COLO668 (cell line): ENCODE measurements at regions not wholly inside any gene's neighbourhood (a gene's known extent, or its start where the extent isn't known, plus 50 kb on each side); places are given as distances from the start of the nearest gene placed in this dataset.

Experiments
- DNase-seq: peaks from one replicate; lab custom pipeline; 2025; ENCODE audit not compliant: unreplicated experiment; lab: John Stamatoyannopoulos, UW

- DNase-seq, result no peak
These were observed 119.1 kb upstream of the DTNBP1 start for GRCh38 chr6:15781890-15782289.

GRCh38 chr6:15781333-15781732, 118.5 kb upstream of the DTNBP1 start:
- DNase-seq, result no peak

- no peak for DNase-seq
These were observed 117.6 kb upstream of the DTNBP1 start for GRCh38 chr6:15780437-15780836.

- no peak for DNase-seq
These were observed 116.9 kb upstream of the DTNBP1 start for GRCh38 chr6:15779726-15780125.

- DNase-seq, result no peak
These were observed 113.7 kb upstream of the DTNBP1 start for GRCh38 chr6:15776458-15776980.

GRCh38 chr6:15775741-15776140, 112.9 kb upstream of the DTNBP1 start:
- no peak for DNase-seq

- no peak for DNase-seq
These were observed 112.3 kb upstream of the DTNBP1 start for GRCh38 chr6:15775076-15775634.

- no peak for DNase-seq
These were observed 111.1 kb upstream of the DTNBP1 start for GRCh38 chr6:15773806-15774410.

- no peak for DNase-seq
These were observed 107.7 kb upstream of the DTNBP1 start for GRCh38 chr6:15770347-15771143.

GRCh38 chr6:15769511-15770018, 106.7 kb upstream of the DTNBP1 start:
- no peak for DNase-seq

- DNase-seq, result no peak
These were observed 106.2 kb upstream of the DTNBP1 start for GRCh38 chr6:15768999-15769398.

- DNase-seq, result no peak
These were observed 101.0 kb upstream of the DTNBP1 start for GRCh38 chr6:15763837-15764236.

- DNase-seq, result no peak
These were observed 100.5 kb upstream of the DTNBP1 start for GRCh38 chr6:15763364-15763763.

- no peak for DNase-seq
These were observed 98.2 kb upstream of the DTNBP1 start for GRCh38 chr6:15761045-15761502.

GRCh38 chr6:15758631-15759215, 95.9 kb upstream of the DTNBP1 start:
- DNase-seq, result no peak

- no peak for DNase-seq
These were observed 92.7 kb upstream of the DTNBP1 start for GRCh38 chr6:15755526-15755925.

- no peak for DNase-seq
These were observed 91.9 kb upstream of the DTNBP1 start for GRCh38 chr6:15754706-15755079.

- DNase-seq, result no peak
These were observed 91.3 kb upstream of the DTNBP1 start for GRCh38 chr6:15754035-15754705.

GRCh38 chr6:15752820-15753219, 90.0 kb upstream of the DTNBP1 start:
- DNase-seq, result no peak

GRCh38 chr6:15751721-15752350, 89.0 kb upstream of the DTNBP1 start:
- DNase-seq, result no peak
